Spleen (tissue), 7 donors: ENCODE measurements at regions not wholly inside any gene's neighbourhood (a gene's known extent, or its start where the extent isn't known, plus 50 kb on each side); places are given as distances from the start of the nearest gene placed in this dataset.

ENCODE experiments used
- POLR2A ChIP-seq, 3 donors: fragments of 450-650 bp; IDR thresholded peaks; one replicate each; pipeline ENCODE4 v1.5.1; 2017; ENCODE audit warnings: antibody characterized with exemption in 3 of 3, mild to moderate bottlenecking in 1 of 3
- TF ChIP-seq, protein P1 (sequence below), 11 experiments: fragments of 200-600 bp in 7 of 11; fragments of 450-650 bp in 4 of 11; sonication (generic) in 4 of 11; IDR thresholded peaks in 8 of 11; conservative IDR thresholded peaks in 3 of 11; 1 replicate in 7 of 11; 2 replicates in 4 of 11; pipeline versions ENCODE4 v1.4.0 to v1.8.0; 2016 to 2021; ENCODE audit warnings: antibody characterized with exemption in 11 of 11, inconsistent platforms in 4 of 11, mild to moderate bottlenecking in 1 of 11
- donor health status: DM: no; HTN: no; CAD: no; lungs with moderate emphysema.
- donor health status: DM: no; HTN: no; CAD: no.
- donor health status: DM: no; HTN: no; CAD: no.

DNA sequence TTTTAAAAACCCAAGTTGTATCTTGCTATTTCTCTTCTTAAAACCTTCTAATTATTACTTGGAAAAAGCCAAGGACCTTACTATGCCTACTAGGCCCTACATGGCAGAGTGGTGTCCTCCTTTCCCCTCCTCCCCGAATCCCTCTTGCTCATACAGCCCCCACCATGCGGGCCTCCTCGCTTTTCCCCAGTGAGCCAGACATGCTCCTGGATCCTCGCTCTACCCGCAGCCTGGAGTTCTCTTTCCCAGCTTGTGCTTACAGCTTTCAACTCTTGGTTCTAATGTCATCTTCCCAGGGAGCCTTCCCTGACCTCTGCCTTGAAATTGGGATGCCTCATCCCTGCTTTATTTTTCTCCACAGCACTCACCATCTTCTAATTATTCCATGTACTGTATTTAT is 111.8 kb upstream of the TLE3 start:
- TF ChIP-seq, protein P1, sequence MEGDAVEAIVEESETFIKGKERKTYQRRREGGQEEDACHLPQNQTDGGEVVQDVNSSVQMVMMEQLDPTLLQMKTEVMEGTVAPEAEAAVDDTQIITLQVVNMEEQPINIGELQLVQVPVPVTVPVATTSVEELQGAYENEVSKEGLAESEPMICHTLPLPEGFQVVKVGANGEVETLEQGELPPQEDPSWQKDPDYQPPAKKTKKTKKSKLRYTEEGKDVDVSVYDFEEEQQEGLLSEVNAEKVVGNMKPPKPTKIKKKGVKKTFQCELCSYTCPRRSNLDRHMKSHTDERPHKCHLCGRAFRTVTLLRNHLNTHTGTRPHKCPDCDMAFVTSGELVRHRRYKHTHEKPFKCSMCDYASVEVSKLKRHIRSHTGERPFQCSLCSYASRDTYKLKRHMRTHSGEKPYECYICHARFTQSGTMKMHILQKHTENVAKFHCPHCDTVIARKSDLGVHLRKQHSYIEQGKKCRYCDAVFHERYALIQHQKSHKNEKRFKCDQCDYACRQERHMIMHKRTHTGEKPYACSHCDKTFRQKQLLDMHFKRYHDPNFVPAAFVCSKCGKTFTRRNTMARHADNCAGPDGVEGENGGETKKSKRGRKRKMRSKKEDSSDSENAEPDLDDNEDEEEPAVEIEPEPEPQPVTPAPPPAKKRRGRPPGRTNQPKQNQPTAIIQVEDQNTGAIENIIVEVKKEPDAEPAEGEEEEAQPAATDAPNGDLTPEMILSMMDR (IDR thresholded peaks at IDR 0.05 in 8 of 11, conservative IDR thresholded peaks at IDR 0.05 in 3 of 11) = no peak
- TF ChIP-seq POLR2A (IDR thresholded peaks at IDR 0.05) = no peak
